ENCODE measurements at regions not wholly inside any gene's neighbourhood (a gene's known extent, or its start where the extent isn't known, plus 50 kb on each side); places are given as distances from the start of the nearest gene placed in this dataset.

DNA sequence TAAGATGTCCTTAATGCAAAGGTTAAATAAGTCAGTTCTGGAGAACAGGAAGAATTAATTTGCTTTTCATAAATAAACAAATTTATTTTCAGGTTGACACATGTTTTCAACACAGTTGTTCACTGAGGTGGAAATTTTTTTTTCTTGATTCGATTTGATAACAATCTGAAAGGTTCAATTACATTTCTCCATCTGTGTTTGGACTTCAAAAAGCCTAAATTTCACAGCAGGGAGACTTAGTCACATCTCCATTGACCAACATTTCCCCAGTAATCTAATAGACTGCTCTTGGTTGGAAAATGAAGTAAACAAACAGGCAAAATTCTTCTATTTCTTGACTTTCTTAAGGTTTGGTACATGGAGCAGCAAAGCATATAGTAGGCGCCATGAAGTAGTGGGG, 134.9 kb upstream of the CPNE8 start:
- TF ChIP-seq EZH2 (IDR thresholded peaks at IDR 0.05) (no peak), POLR2AphosphoS5 (IDR thresholded peaks at IDR 0.05; ENCODE audit: borderline replicate concordance, low read depth, low read length) (no peak), FOXP2 (optimal IDR thresholded peaks at IDR 0.05; ENCODE audit: control extremely low read depth, extremely low read length, insufficient read depth) (no peak)

Data from SK-N-MC (cell line).